ENCODE measurements at regions not wholly inside any gene's neighbourhood (a gene's known extent, or its start where the extent isn't known, plus 50 kb on each side); places are given as distances from the start of the nearest gene placed in this dataset.

DNA sequence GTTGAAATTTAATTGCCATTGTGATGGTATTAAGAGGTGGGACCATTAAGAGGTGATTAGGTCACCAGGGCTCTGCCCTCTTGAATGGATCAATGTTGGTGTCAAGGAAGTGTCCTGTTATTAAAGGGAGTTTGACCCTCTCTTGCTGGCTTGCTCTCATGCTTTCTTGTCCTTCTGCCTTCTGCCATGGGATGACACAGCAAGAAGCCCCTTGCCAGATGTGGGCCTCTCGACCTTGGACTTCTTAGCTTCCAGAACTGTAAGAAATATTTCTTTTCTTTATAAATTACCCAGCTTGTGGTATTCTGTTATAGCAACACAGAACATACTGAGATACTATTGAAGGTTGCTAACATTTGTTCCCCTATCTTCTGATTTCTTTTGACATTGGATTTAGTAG is 157.0 kb downstream of the MDFIC start:
- 90% methylated on average over 1 of the region's 1 CpG; no CpG with 5 or more reads in 1 of the 2 experiments for WGBS, 2 experiments (ENCODE audit: extremely low coverage in 1 of 2, insufficient coverage in 1 of 2, insufficient read length in 1 of 2, insufficient replicate concordance in 2 of 2, low coverage in 1 of 2, low lambda C conversion rate in 2 of 2, missing lambda C conversion rate in 1 of 2)
- H2BK120ac ChIP-seq (replicated peaks; ENCODE audit: low read depth, low read length), result no peak overlapping the region
- no peak overlapping the region for H3K4ac ChIP-seq (replicated peaks; ENCODE audit: insufficient read length, low read depth, low read length)
- POLR2A ChIA-PET (ENCODE audit: partially characterized antibody), result no interaction called here
- H3K79me1 ChIP-seq (ENCODE audit: low read depth, low read length), result no peaks in the 10 kb centered on the region
- H3K9me3 ChIP-seq (ENCODE audit: insufficient read depth in 2 of 2, low read depth in 1 of 2, low read length in 1 of 2), result no peaks in the 10 kb centered on the region; a peak in 1 of 4 replicates
- H3K9ac ChIP-seq (replicated peaks in 1 of 4; ENCODE audit: extremely low read depth in 1 of 4, low read depth in 3 of 4, low read length in 3 of 4), result no peak overlapping the region
- no peak overlapping the region for H2BK15ac ChIP-seq (ENCODE audit: low read length)
- no peak for DNase-seq (ENCODE audit: low read depth in 1 of 2, low spot score in 2 of 2)
- no peak overlapping the region for H2BK12ac ChIP-seq (ENCODE audit: low read depth, low read length)
- H4K5ac ChIP-seq (ENCODE audit: insufficient read length, low read depth, low read length), result no peak overlapping the region
- H4K91ac ChIP-seq (replicated peaks; ENCODE audit: insufficient read length, low read length), result no peak overlapping the region
- H3K27ac ChIP-seq (ENCODE audit: low read depth, low read length), result no peak overlapping the region
- H3K23me2 ChIP-seq (ENCODE audit: low read depth, low read length), result no peaks in the 10 kb centered on the region
- no peak overlapping the region for H2BK5ac ChIP-seq (ENCODE audit: low read depth, low read length)
- no peak overlapping the region for H3K56ac ChIP-seq (replicated peaks; ENCODE audit: insufficient read length, low read depth, low read length)
- H2BK20ac ChIP-seq (ENCODE audit: low read length), result no peak overlapping the region
- H4K20me1 ChIP-seq (replicated peaks in 1 of 2; ENCODE audit: control insufficient read depth in 1 of 2, insufficient read depth in 2 of 2, low read length in 2 of 2), result no peaks in the 10 kb centered on the region
- H4K8ac ChIP-seq (ENCODE audit: extremely low read depth, insufficient read depth, low read length), result no peak overlapping the region
- H3K4me3 ChIP-seq (ENCODE audit: extremely low read depth in 1 of 4, insufficient read depth in 2 of 4, low read depth in 3 of 4, low read length in 4 of 4), result no peak overlapping the region
- no peak overlapping the region for H2AFZ ChIP-seq (ENCODE audit: low read length)
- H3K23ac ChIP-seq (ENCODE audit: insufficient read length), result no peak overlapping the region
- H3K4me2 ChIP-seq (ENCODE audit: insufficient read depth in 1 of 2, low read depth in 2 of 2, low read length in 2 of 2), result no peak overlapping the region
- no peak overlapping the region for H2AK5ac ChIP-seq (ENCODE audit: low read depth, low read length)
- no peaks in the 10 kb centered on the region for H3K36me3 ChIP-seq (ENCODE audit: control insufficient read depth in 2 of 4, insufficient read depth in 4 of 4, low read length in 3 of 4)
- no peak for FAIRE-seq
- no peaks in the 10 kb centered on the region for H3K4me1 ChIP-seq (replicated peaks in 1 of 4; ENCODE audit: control insufficient read depth in 3 of 4, insufficient read depth in 4 of 4, low read length in 3 of 4)
- CTCF ChIA-PET (ENCODE audit: partially characterized antibody), result no interaction called here
- H3K27me3 ChIP-seq (replicated peaks in 1 of 4; ENCODE audit: control insufficient read depth in 3 of 4, extremely low read depth in 1 of 4, insufficient read depth in 3 of 4, low read length in 3 of 4), result no peaks in the 10 kb centered on the region
- no peak overlapping the region for H3K18ac ChIP-seq (ENCODE audit: extremely low read depth, low read length)
- no peaks in the 10 kb centered on the region for H3K79me2 ChIP-seq (ENCODE audit: control insufficient read depth in 1 of 2, insufficient read depth in 2 of 2, low read length in 2 of 2)
- no peak overlapping the region for H3K14ac ChIP-seq (ENCODE audit: insufficient read length)
- TF ChIP-seq CEBPB (IDR thresholded peaks at IDR 0.05; ENCODE audit: low read depth, low read length) (no peak), GTF2F1 (IDR thresholded peaks at IDR 0.05; ENCODE audit: borderline replicate concordance, low read depth, low read length) (no peak), RAD21 (IDR thresholded peaks at IDR 0.05 in 1 of 2, conservative IDR thresholded peaks at IDR 0.05 in 1 of 2; ENCODE audit: low read depth in 2 of 2, low read length in 2 of 2) (no peak), SIRT6 (IDR thresholded peaks at IDR 0.05; ENCODE audit: low read length) (no peak), EGR1 (IDR thresholded peaks at IDR 0.05; ENCODE audit: borderline replicate concordance, low read depth, low read length) (no peak), HDAC6 (IDR thresholded peaks at IDR 0.05; ENCODE audit: low read depth, low read length) (no peak), EZH2 (IDR thresholded peaks at IDR 0.05; ENCODE audit: low read depth, low read length, severe bottlenecking) (no peak), SIX5 (IDR thresholded peaks at IDR 0.05; ENCODE audit: low read depth, low read length) (no peak), GABPA (IDR thresholded peaks at IDR 0.05; ENCODE audit: borderline replicate concordance, insufficient read depth, low read length) (no peak), TCF12 (IDR thresholded peaks at IDR 0.05; ENCODE audit: low read depth, low read length) (no peak)
- TF ChIP-seq, protein P1, sequence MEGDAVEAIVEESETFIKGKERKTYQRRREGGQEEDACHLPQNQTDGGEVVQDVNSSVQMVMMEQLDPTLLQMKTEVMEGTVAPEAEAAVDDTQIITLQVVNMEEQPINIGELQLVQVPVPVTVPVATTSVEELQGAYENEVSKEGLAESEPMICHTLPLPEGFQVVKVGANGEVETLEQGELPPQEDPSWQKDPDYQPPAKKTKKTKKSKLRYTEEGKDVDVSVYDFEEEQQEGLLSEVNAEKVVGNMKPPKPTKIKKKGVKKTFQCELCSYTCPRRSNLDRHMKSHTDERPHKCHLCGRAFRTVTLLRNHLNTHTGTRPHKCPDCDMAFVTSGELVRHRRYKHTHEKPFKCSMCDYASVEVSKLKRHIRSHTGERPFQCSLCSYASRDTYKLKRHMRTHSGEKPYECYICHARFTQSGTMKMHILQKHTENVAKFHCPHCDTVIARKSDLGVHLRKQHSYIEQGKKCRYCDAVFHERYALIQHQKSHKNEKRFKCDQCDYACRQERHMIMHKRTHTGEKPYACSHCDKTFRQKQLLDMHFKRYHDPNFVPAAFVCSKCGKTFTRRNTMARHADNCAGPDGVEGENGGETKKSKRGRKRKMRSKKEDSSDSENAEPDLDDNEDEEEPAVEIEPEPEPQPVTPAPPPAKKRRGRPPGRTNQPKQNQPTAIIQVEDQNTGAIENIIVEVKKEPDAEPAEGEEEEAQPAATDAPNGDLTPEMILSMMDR (IDR thresholded peaks at IDR 0.05; ENCODE audit: control extremely low read depth in 1 of 3, insufficient read depth in 1 of 3, low read depth in 1 of 3, low read length in 3 of 3), result no peak
- TF ChIP-seq, protein P2, sequence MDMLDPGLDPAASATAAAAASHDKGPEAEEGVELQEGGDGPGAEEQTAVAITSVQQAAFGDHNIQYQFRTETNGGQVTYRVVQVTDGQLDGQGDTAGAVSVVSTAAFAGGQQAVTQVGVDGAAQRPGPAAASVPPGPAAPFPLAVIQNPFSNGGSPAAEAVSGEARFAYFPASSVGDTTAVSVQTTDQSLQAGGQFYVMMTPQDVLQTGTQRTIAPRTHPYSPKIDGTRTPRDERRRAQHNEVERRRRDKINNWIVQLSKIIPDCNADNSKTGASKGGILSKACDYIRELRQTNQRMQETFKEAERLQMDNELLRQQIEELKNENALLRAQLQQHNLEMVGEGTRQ (IDR thresholded peaks at IDR 0.05; ENCODE audit: low read length), result no peak
